A549 (cell line): ENCODE measurements at regions not wholly inside any gene's neighbourhood (a gene's known extent, or its start where the extent isn't known, plus 50 kb on each side); places are given as distances from the start of the nearest gene placed in this dataset.

ENCODE experiments used
- ATAC-seq, 2 experiments: fragments of 200-7000 bp in 1 of 2; fragments of >200 bp in 1 of 2; cut with Nextera tagmentation in 1 of 2; cut with Tn5 transposase in 1 of 2; 3 replicates each; pipeline versions ENCODE4 v1.8.0 to v1.9.1; 2018 to 2020; ENCODE audit warnings: mild to moderate bottlenecking in 1 of 2, moderate library complexity in 1 of 2
- CTCF ChIA-PET: fragments of 300-600 bp; sonication (Branson Sonifier 250); formaldehyde crosslinking; extraction: SDS; loops from one replicate; lab custom pipeline; 2021; ENCODE audit warnings: antibody characterized with exemption, inconsistent platforms; lab: Yijun Ruan, JAX
- POLR2A ChIA-PET: fragments of 350-600 bp; formaldehyde crosslinking; extraction: SDS; loops from one replicate; lab custom pipeline; 2021; ENCODE audit warnings: antibody characterized with exemption, inconsistent platforms; lab: Yijun Ruan, JAX
- DNase-seq, 2 experiments: peaks; one replicate each; pipeline versions ENCODE4 v3.0.0 to v3.0.0-alpha.2; 2011 to 2016; ENCODE audit warnings: low read depth in 1 of 2, low spot score in 1 of 2
- FAIRE-seq: peaks from 2 replicates; lab custom pipeline; 2011; peaks lifted over from hg19 to GRCh38; lab: Jason Lieb, UNC
- H3K27ac ChIP-seq, 2 experiments: fragments of >200 bp; sonication (Bioruptor Twin); formaldehyde crosslinking; 3 replicates each; pipeline ENCODE4 v1.5.1; 2016 to 2017
- H3K4me1 ChIP-seq: fragments of >200 bp; sonication (Bioruptor Twin); formaldehyde crosslinking; 3 replicates; pipeline ENCODE4 v1.6.1; 2016
- H3K4me2 ChIP-seq: fragments of >200 bp; sonication (Bioruptor Twin); formaldehyde crosslinking; 3 replicates; pipeline ENCODE4 v1.6.1; 2016
- H3K4me3 ChIP-seq: fragments of >200 bp; sonication (Bioruptor Twin); formaldehyde crosslinking; 3 replicates; pipeline ENCODE4 v1.5.1; 2016
- H3K9me3 ChIP-seq: fragments of >200 bp; sonication (Bioruptor Twin); formaldehyde crosslinking; 3 replicates; pipeline ENCODE4 v1.6.1; 2016
- BHLHE40 ChIP-seq: IDR thresholded peaks from 2 replicates; pipeline ENCODE4 v1.6.1; 2012; ENCODE audit warnings: low read depth, low read length, inconsistent platforms
- CBX2 ChIP-seq: fragments of 200-600 bp; sonication (generic); IDR thresholded peaks from 2 replicates; pipeline ENCODE4 v1.6.1; 2016; ENCODE audit warnings: low read depth, mild to moderate bottlenecking, borderline replicate concordance
- CEBPB ChIP-seq, 2 experiments: fragments of >200 bp in 1 of 2; sonication (Bioruptor Twin) in 1 of 2; formaldehyde crosslinking in 1 of 2; IDR thresholded peaks; 2 replicates each; pipeline ENCODE4 v1.6.1; 2012 to 2016
- CHD2 ChIP-seq: fragments of 150-350 bp; IDR thresholded peaks from 2 replicates; pipeline ENCODE4 v1.6.1; 2014; ENCODE audit warnings: low read length; ENCODE audit not compliant: partially characterized antibody
- EHF ChIP-seq: fragments of 250-450 bp; sonication (Bioruptor Pico); IDR thresholded peaks from 2 replicates; pipeline ENCODE4 v1.5.0; 2020; ENCODE audit warnings: mild to moderate bottlenecking
- FOSB ChIP-seq: fragments of 250-450 bp; sonication (Bioruptor Pico); IDR thresholded peaks from 2 replicates; pipeline ENCODE4 v1.5.0; 2020; ENCODE audit warnings: mild to moderate bottlenecking, moderate library complexity
- FOSL2 ChIP-seq, 2 experiments: fragments of 450-650 bp in 1 of 2; fragments of >200 bp in 1 of 2; sonication (Bioruptor Twin) in 1 of 2; formaldehyde crosslinking; IDR thresholded peaks; 2 replicates each; pipeline versions ENCODE4 v1.5.0 to v1.6.1; 2016 to 2020; ENCODE audit warnings: mild to moderate bottlenecking in 1 of 2, moderate library complexity in 1 of 2
- FOXS1 ChIP-seq: fragments of 250-450 bp; sonication (Bioruptor Pico); IDR thresholded peaks from 2 replicates; pipeline ENCODE4 v1.5.0; 2020; ENCODE audit warnings: mild to moderate bottlenecking, moderate library complexity
- HEYL ChIP-seq: fragments of 250-450 bp; sonication (Bioruptor Pico); IDR thresholded peaks from 2 replicates; pipeline ENCODE4 v1.8.0; 2021; ENCODE audit warnings: mild to moderate bottlenecking, moderate library complexity
- HOXB5 ChIP-seq: fragments of 250-450 bp; sonication (Bioruptor Pico); IDR thresholded peaks from 2 replicates; pipeline ENCODE4 v1.5.0; 2020; ENCODE audit warnings: mild to moderate bottlenecking, moderate library complexity
- KDM5A ChIP-seq: fragments of 200-600 bp; sonication (generic); IDR thresholded peaks from 2 replicates; pipeline ENCODE4 v1.6.1; 2016; ENCODE audit warnings: antibody characterized with exemption, mild to moderate bottlenecking
- MAFK ChIP-seq: fragments of 450-650 bp; IDR thresholded peaks from 2 replicates; pipeline ENCODE4 v1.6.1; 2014; ENCODE audit not compliant: partially characterized antibody
- MYC ChIP-seq: IDR thresholded peaks from 2 replicates; pipeline ENCODE4 v1.6.1; 2012; ENCODE audit warnings: mild to moderate bottlenecking, inconsistent platforms, low read length, improper control_type of control experiment, borderline replicate concordance
- NFE2L2 ChIP-seq: fragments of 150-350 bp; conservative IDR thresholded peaks from 2 replicates; pipeline ENCODE4 v1.6.1; 2014; ENCODE audit warnings: low read length
- NR3C1 ChIP-seq: fragments of >200 bp; sonication (Bioruptor Twin); formaldehyde crosslinking; IDR thresholded peaks from 3 replicates; pipeline ENCODE4 v1.6.1; 2017
- RCOR1 ChIP-seq: fragments of 150-350 bp; IDR thresholded peaks from 2 replicates; pipeline ENCODE4 v1.6.1; 2014; ENCODE audit warnings: antibody characterized with exemption, low read length, low read depth
- TFCP2L1 ChIP-seq: fragments of 250-450 bp; sonication (Bioruptor Pico); IDR thresholded peaks from 2 replicates; pipeline ENCODE4 v1.5.0; 2021; ENCODE audit warnings: mild to moderate bottlenecking
- ZC3H11A ChIP-seq: fragments of 450-650 bp; IDR thresholded peaks from 2 replicates; pipeline ENCODE4 v1.6.1; 2014; ENCODE audit warnings: antibody characterized with exemption, mild to moderate bottlenecking
- ZFP36 ChIP-seq: fragments of 450-650 bp; IDR thresholded peaks from 2 replicates; pipeline ENCODE4 v1.6.1; 2014; ENCODE audit warnings: borderline replicate concordance; ENCODE audit not compliant: partially characterized antibody
- ZNF302 ChIP-seq: fragments of 250-450 bp; sonication (Bioruptor Pico); IDR thresholded peaks from 2 replicates; pipeline ENCODE4 v1.9.0; 2021; ENCODE audit warnings: inconsistent platforms, mild to moderate bottlenecking, moderate library complexity
- ZSCAN20 ChIP-seq: fragments of 250-450 bp; sonication (Bioruptor Pico); IDR thresholded peaks from 2 replicates; pipeline ENCODE4 v1.8.0; 2022; ENCODE audit warnings: mild to moderate bottlenecking, moderate library complexity
- WGBS: methylation state at CpG from one replicate; pipeline ENCODE4 v1.1.6; 2017; ENCODE audit errors: missing lambda C conversion rate; 5-methylcytosine and 5-hydroxymethylcytosine counted together
- TF ChIP-seq, protein P1 (sequence below): IDR thresholded peaks from 2 replicates; pipeline ENCODE4 v1.6.1; 2012; ENCODE audit warnings: low read depth, borderline replicate concordance
- TF ChIP-seq, protein P2 (sequence below): IDR thresholded peaks from 2 replicates; pipeline ENCODE4 v1.6.1; 2012
- TF ChIP-seq, protein P3 (sequence below): fragments of 200-600 bp; sonication (generic); IDR thresholded peaks from 2 replicates; pipeline ENCODE4 v1.6.1; 2016; ENCODE audit warnings: antibody characterized with exemption, mild to moderate bottlenecking, moderate library complexity
- TF ChIP-seq, protein P4 (sequence below): fragments of 250-450 bp; sonication (Bioruptor Pico); IDR thresholded peaks from 2 replicates; pipeline ENCODE4 v1.5.0; 2021; ENCODE audit warnings: mild to moderate bottlenecking, moderate library complexity, borderline replicate concordance
- TF ChIP-seq, protein P5 (sequence below): fragments of >200 bp; sonication (Bioruptor Twin); formaldehyde crosslinking; IDR thresholded peaks from 2 replicates; pipeline ENCODE4 v1.6.1; 2016

DNA sequence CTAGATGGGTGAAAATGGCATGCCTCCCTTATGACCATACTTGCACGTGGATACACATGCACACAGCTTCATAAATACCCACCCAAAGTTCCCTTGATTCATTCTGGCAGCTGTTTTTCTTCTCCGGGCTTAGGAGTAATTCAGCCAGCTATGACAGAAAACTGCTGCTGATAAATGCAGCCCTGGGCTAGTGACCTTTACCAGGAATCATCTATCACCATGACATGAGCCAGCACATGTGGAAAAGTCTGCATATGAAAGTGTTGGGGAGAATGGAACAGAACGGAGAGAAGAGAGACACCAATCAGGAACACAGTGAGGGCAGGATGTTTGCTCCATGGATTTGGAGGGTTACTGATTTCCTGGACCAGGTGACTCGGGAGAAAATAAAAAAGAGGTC is 706.3 kb downstream of the PDCD6IP start:
- no peak for DNase-seq
- CTCF ChIA-PET, result interaction anchor here (2.0 kb wide), 1 partner anchor 11 kb away, joined by 4 read pairs; no protein-coding TSS in a partner anchor
- WGBS, result 18% methylated on average over 4 of the region's 4 CpGs

DNA sequence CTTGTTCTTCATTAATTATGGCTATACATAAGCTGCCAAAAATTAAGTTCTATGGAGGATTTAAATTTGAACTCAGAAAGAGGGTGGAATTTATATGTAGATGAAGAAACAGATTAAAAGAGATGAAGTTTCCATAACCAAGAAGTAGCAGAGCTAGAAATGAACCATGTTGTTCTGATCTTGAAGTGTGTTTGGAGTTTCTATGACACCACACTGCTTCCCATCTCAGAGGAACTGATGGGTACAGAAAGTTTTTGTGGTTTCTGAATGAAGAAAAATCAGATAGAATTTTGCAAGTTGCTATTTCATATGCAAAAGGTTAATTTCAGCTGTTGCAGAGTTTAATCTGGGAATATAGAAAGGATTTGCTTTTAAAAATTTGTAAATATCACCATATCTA is 710.3 kb downstream of the PDCD6IP start:
- CTCF ChIA-PET, result no interaction called here
- Histone ChIP-seq H3K27ac (no peak overlapping the region), H3K4me2 (no peak overlapping the region), H3K9me3 (no peaks in the 10 kb centered on the region), H3K4me1 (no peaks in the 10 kb centered on the region), H3K4me3 (no peak overlapping the region)
- no peak for DNase-seq
- POLR2A ChIA-PET, result no interaction called here
- ATAC-seq, result no peak
- TF ChIP-seq RCOR1 (no peak), CEBPB (IDR thresholded peaks at IDR 0.05) (no peak)
- TF ChIP-seq, protein P1, sequence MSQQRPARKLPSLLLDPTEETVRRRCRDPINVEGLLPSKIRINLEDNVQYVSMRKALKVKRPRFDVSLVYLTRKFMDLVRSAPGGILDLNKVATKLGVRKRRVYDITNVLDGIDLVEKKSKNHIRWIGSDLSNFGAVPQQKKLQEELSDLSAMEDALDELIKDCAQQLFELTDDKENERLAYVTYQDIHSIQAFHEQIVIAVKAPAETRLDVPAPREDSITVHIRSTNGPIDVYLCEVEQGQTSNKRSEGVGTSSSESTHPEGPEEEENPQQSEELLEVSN, result no peak
- no peak for FAIRE-seq

More for the DNA sequence above, 706.3 kb downstream of the PDCD6IP start:
- TF ChIP-seq FOSL2 (IDR thresholded peaks at IDR 0.05) (no peak), FOSL2 (CRISPR knock-in tag; IDR thresholded peaks at IDR 0.05) (no peak), CBX2 (no peak), KDM5A (no peak), CHD2 (no peak), HEYL (CRISPR knock-in tag) (no peak), NR3C1 (no peak), MYC (no peak), ZC3H11A (no peak), HOXB5 (CRISPR knock-in tag) (no peak), EHF (no peak)
- TF ChIP-seq, protein P2, sequence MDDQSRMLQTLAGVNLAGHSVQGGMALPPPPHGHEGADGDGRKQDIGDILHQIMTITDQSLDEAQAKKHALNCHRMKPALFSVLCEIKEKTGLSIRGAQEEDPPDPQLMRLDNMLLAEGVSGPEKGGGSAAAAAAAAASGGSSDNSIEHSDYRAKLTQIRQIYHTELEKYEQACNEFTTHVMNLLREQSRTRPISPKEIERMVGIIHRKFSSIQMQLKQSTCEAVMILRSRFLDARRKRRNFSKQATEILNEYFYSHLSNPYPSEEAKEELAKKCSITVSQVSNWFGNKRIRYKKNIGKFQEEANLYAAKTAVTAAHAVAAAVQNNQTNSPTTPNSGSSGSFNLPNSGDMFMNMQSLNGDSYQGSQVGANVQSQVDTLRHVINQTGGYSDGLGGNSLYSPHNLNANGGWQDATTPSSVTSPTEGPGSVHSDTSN, result no peak
- TF ChIP-seq, protein P3, sequence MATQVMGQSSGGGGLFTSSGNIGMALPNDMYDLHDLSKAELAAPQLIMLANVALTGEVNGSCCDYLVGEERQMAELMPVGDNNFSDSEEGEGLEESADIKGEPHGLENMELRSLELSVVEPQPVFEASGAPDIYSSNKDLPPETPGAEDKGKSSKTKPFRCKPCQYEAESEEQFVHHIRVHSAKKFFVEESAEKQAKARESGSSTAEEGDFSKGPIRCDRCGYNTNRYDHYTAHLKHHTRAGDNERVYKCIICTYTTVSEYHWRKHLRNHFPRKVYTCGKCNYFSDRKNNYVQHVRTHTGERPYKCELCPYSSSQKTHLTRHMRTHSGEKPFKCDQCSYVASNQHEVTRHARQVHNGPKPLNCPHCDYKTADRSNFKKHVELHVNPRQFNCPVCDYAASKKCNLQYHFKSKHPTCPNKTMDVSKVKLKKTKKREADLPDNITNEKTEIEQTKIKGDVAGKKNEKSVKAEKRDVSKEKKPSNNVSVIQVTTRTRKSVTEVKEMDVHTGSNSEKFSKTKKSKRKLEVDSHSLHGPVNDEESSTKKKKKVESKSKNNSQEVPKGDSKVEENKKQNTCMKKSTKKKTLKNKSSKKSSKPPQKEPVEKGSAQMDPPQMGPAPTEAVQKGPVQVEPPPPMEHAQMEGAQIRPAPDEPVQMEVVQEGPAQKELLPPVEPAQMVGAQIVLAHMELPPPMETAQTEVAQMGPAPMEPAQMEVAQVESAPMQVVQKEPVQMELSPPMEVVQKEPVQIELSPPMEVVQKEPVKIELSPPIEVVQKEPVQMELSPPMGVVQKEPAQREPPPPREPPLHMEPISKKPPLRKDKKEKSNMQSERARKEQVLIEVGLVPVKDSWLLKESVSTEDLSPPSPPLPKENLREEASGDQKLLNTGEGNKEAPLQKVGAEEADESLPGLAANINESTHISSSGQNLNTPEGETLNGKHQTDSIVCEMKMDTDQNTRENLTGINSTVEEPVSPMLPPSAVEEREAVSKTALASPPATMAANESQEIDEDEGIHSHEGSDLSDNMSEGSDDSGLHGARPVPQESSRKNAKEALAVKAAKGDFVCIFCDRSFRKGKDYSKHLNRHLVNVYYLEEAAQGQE, result no peak
- no peaks in the 10 kb centered on the region for H3K4me1 ChIP-seq
- no peaks in the 10 kb centered on the region for H3K9me3 ChIP-seq
- no peak overlapping the region for H3K27ac ChIP-seq
- FAIRE-seq (no peak), ATAC-seq (no peak)
- no peak overlapping the region for H3K4me2 ChIP-seq
- no peak overlapping the region for H3K4me3 ChIP-seq
- POLR2A ChIA-PET, result no interaction called here

DNA sequence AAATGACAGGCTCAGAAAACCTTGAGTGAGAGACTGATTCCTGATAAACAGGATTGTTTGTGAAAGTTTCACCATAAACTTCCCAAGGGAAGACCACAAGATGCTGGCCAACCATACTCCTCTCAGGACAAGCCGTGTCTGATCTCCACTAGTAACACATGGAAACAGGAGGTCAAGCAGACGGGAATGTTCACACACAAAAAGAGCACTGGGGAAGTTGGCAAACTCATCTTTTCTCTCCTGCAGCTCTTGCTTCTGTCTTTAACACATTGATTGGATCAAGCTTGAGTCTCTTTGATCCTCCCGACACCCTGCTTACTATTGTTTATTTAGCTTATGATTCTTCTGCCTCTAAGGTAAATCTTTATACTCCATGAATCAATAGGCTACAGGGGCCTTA is 713.5 kb downstream of the PDCD6IP start:
- H3K9me3 ChIP-seq, result no peaks in the 10 kb centered on the region
- POLR2A ChIA-PET, result no interaction called here
- DNase-seq (no peak), FAIRE-seq (no peak), ATAC-seq (no peak)
- WGBS, result 22% methylated on average over 3 of the region's 3 CpGs
- no peaks in the 10 kb centered on the region for H3K4me1 ChIP-seq
- H3K4me2 ChIP-seq, result no peak overlapping the region
- CTCF ChIA-PET, result no interaction called here
- no peak overlapping the region for H3K27ac ChIP-seq
- no peak overlapping the region for H3K4me3 ChIP-seq
- TF ChIP-seq ZSCAN20 (CRISPR knock-in tag) (no peak), FOXS1 (CRISPR knock-in tag) (no peak), TFCP2L1 (CRISPR knock-in tag) (no peak), ZFP36 (no peak), BHLHE40 (no peak), FOSB (CRISPR knock-in tag) (no peak), EHF (no peak), CHD2 (no peak), NFE2L2 (no peak), CBX2 (no peak), MAFK (no peak), ZNF302 (no peak)
- TF ChIP-seq, protein P4, sequence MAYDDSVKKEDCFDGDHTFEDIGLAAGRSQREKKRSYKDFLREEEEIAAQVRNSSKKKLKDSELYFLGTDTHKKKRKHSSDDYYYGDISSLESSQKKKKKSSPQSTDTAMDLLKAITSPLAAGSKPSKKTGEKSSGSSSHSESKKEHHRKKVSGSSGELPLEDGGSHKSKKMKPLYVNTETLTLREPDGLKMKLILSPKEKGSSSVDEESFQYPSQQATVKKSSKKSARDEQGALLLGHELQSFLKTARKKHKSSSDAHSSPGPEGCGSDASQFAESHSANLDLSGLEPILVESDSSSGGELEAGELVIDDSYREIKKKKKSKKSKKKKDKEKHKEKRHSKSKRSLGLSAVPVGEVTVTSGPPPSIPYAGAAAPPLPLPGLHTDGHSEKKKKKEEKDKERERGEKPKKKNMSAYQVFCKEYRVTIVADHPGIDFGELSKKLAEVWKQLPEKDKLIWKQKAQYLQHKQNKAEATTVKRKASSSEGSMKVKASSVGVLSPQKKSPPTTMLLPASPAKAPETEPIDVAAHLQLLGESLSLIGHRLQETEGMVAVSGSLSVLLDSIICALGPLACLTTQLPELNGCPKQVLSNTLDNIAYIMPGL (CRISPR knock-in tag), result no peak
- TF ChIP-seq, protein P5, sequence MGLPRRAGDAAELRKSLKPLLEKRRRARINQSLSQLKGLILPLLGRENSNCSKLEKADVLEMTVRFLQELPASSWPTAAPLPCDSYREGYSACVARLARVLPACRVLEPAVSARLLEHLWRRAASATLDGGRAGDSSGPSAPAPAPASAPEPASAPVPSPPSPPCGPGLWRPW, result no peak
